H9 (cell line): ENCODE measurements at regions not wholly inside any gene's neighbourhood (a gene's known extent, or its start where the extent isn't known, plus 50 kb on each side); places are given as distances from the start of the nearest gene placed in this dataset.

Experiments used
- DNase-seq: peaks from one replicate; pipeline ENCODE4 v3.0.0-alpha.2; 2017
- H2AFZ ChIP-seq: one replicate; pipeline ENCODE4 v1.6.1; 2013; ENCODE audit warnings: mild to moderate bottlenecking, low read length, control low read depth, moderate library complexity
- H2AK5ac ChIP-seq: 2 replicates; pipeline ENCODE4 v1.6.1; 2013; ENCODE audit warnings: low read length, control low read depth, mixed read lengths; ENCODE audit not compliant: insufficient read length
- H2BK120ac ChIP-seq: one replicate; pipeline ENCODE4 v1.6.1; 2013; ENCODE audit warnings: low read depth, mild to moderate bottlenecking, low read length, control low read depth, inconsistent platforms; ENCODE audit not compliant: poor library complexity, severe bottlenecking
- H2BK12ac ChIP-seq: 2 replicates; pipeline ENCODE4 v1.6.1; 2013; ENCODE audit warnings: low read length, control low read depth, mixed read lengths, low read depth; ENCODE audit not compliant: insufficient read length
- H2BK15ac ChIP-seq: 2 replicates; pipeline ENCODE4 v1.6.1; 2013; ENCODE audit warnings: low read depth, low read length, control low read depth
- H2BK20ac ChIP-seq: one replicate; pipeline ENCODE4 v1.6.1; 2013; ENCODE audit warnings: low read depth, mild to moderate bottlenecking, low read length, control low read depth, inconsistent platforms; ENCODE audit not compliant: poor library complexity, severe bottlenecking
- H2BK5ac ChIP-seq: 2 replicates; pipeline ENCODE4 v1.6.1; 2013; ENCODE audit warnings: low read length, control low read depth, mixed read lengths; ENCODE audit not compliant: insufficient read length
- H3K14ac ChIP-seq: 2 replicates; pipeline ENCODE4 v1.6.1; 2013; ENCODE audit warnings: low read length, control low read depth; ENCODE audit not compliant: insufficient read depth
- H3K18ac ChIP-seq: 2 replicates; pipeline ENCODE4 v1.6.1; 2013; ENCODE audit warnings: low read depth, mild to moderate bottlenecking, mixed read lengths, low read length, control low read depth; ENCODE audit not compliant: insufficient read length
- H3K23ac ChIP-seq: 2 replicates; pipeline ENCODE4 v1.6.1; 2013; ENCODE audit warnings: low read length, control low read depth, mixed read lengths, low read depth; ENCODE audit not compliant: insufficient read length
- H3K23me2 ChIP-seq: 2 replicates; pipeline ENCODE4 v1.6.1; 2013; ENCODE audit warnings: low read depth, mild to moderate bottlenecking, mixed read lengths, low read length, control low read depth; ENCODE audit not compliant: insufficient read length, poor library complexity, severe bottlenecking
- H3K27ac ChIP-seq: 2 replicates; pipeline ENCODE4 v1.5.1; 2013; ENCODE audit warnings: low read length, control low read depth, mixed read lengths, low read depth; ENCODE audit not compliant: insufficient read length
- H3K27me3 ChIP-seq: 2 replicates; pipeline ENCODE4 v1.6.1; 2013; ENCODE audit warnings: low read length, control low read depth, inconsistent platforms; ENCODE audit not compliant: insufficient read depth
- H3K4ac ChIP-seq: 2 replicates; pipeline ENCODE4 v1.6.1; 2013; ENCODE audit warnings: low read depth, mild to moderate bottlenecking, control low read depth, inconsistent platforms, low read length, moderate library complexity
- H3K4me1 ChIP-seq: 2 replicates; pipeline ENCODE4 v1.6.1; 2013; ENCODE audit warnings: low read length, control low read depth, inconsistent platforms; ENCODE audit not compliant: insufficient read depth
- H3K4me2 ChIP-seq: 2 replicates; pipeline ENCODE4 v1.6.1; 2013; ENCODE audit warnings: low read length, control low read depth, mixed read lengths; ENCODE audit not compliant: insufficient read length, insufficient read depth
- H3K56ac ChIP-seq: 2 replicates; pipeline ENCODE4 v1.6.1; 2013; ENCODE audit warnings: low read depth, mild to moderate bottlenecking, mixed read lengths, low read length, control low read depth; ENCODE audit not compliant: insufficient read length
- H3K79me1 ChIP-seq: 2 replicates; pipeline ENCODE4 v1.6.1; 2013; ENCODE audit warnings: low read depth, mild to moderate bottlenecking, moderate library complexity, low read length, control low read depth, inconsistent platforms; ENCODE audit not compliant: insufficient read depth, poor library complexity, severe bottlenecking
- H3K79me2 ChIP-seq: 2 replicates; pipeline ENCODE4 v1.6.1; 2013; ENCODE audit warnings: low read length, control low read depth, inconsistent platforms; ENCODE audit not compliant: insufficient read depth
- H3K9ac ChIP-seq: 2 replicates; pipeline ENCODE4 v1.6.1; 2013; ENCODE audit warnings: low read length, control low read depth, mixed read lengths; ENCODE audit not compliant: insufficient read length; ENCODE audit errors: extremely low read depth
- H3K9me3 ChIP-seq: one replicate; pipeline ENCODE4 v1.6.1; 2013; ENCODE audit warnings: low read depth, low read length, inconsistent platforms; ENCODE audit not compliant: control insufficient read depth
- H3T11ph ChIP-seq: one replicate; pipeline ENCODE4 v1.6.1; 2013; ENCODE audit warnings: mild to moderate bottlenecking, low read length, control low read depth, inconsistent platforms
- H4K20me1 ChIP-seq: one replicate; pipeline ENCODE4 v1.6.1; 2013; ENCODE audit not compliant: control insufficient read depth, insufficient read length, insufficient read depth
- H4K5ac ChIP-seq: 2 replicates; pipeline ENCODE4 v1.6.1; 2013; ENCODE audit warnings: low read depth, mild to moderate bottlenecking, mixed read lengths, low read length, control low read depth; ENCODE audit not compliant: insufficient read length
- H4K8ac ChIP-seq: replicated peaks from 2 replicates; pipeline ENCODE4 v1.6.1; 2013; ENCODE audit warnings: low read length, control low read depth, mixed read lengths, low read depth; ENCODE audit not compliant: insufficient read length
- H4K91ac ChIP-seq: 2 replicates; pipeline ENCODE4 v1.6.1; 2013; ENCODE audit warnings: low read depth, mild to moderate bottlenecking, moderate library complexity, mixed read lengths, low read length, control low read depth; ENCODE audit not compliant: insufficient read length
- H3K27ac Mint-ChIP-seq, 3 experiments: 2 replicates in 2 of 3; 3 replicates in 1 of 3; pipeline ENCODE4 v1.8.0; 2020 to 2021; ENCODE audit warnings: mixed read lengths in 3 of 3, mild to moderate bottlenecking in 1 of 3, moderate library complexity in 1 of 3
- H3K27me3 Mint-ChIP-seq: 2 replicates; pipeline ENCODE4 v1.8.0; 2021; ENCODE audit warnings: low read depth, mild to moderate bottlenecking, moderate library complexity, mixed read lengths
- H3K36me3 Mint-ChIP-seq, 3 experiments: 2 replicates in 2 of 3; 3 replicates in 1 of 3; pipeline ENCODE4 v1.8.0; 2020 to 2021; ENCODE audit warnings: low read depth in 3 of 3, mixed read lengths in 3 of 3; ENCODE audit not compliant: insufficient read depth in 1 of 3
- H3K4me1 Mint-ChIP-seq, 2 experiments: 2 replicates each; pipeline ENCODE4 v1.8.0; 2020; ENCODE audit warnings: mixed read lengths in 2 of 2
- H3K4me3 Mint-ChIP-seq, 2 experiments: 2 replicates in 1 of 2; 3 replicates in 1 of 2; pipeline ENCODE4 v1.8.0; 2020 to 2021; ENCODE audit warnings: mild to moderate bottlenecking in 2 of 2, mixed read lengths in 2 of 2, moderate library complexity in 1 of 2
- H3K9me3 Mint-ChIP-seq, 2 experiments: 2 replicates in 1 of 2; 3 replicates in 1 of 2; pipeline ENCODE4 v1.8.0; 2020; ENCODE audit warnings: mild to moderate bottlenecking in 2 of 2, mixed read lengths in 2 of 2, moderate library complexity in 1 of 2
- CTCF ChIP-seq: fragments of 200-600 bp; sonication (generic); conservative IDR thresholded peaks from 3 replicates; pipeline ENCODE4 v1.8.0; 2021; ENCODE audit warnings: antibody characterized with exemption, mild to moderate bottlenecking

GRCh38 chr15:55017635-55018034, 179.1 kb downstream of the RSL24D1 start:
- Mint-ChIP-seq H3K27me3 (no peaks in the 10 kb centered on the region; the same call in 1 of the 2 replicates), H3K9me3 (no peaks in the 10 kb centered on the region; a peak in 1 of 5 replicates), H3K36me3 (no peaks in the 10 kb centered on the region), H3K4me1 (no peaks in the 10 kb centered on the region), H3K27ac (no peak overlapping the region), H3K4me3 (no peak overlapping the region)
- Histone ChIP-seq H4K91ac (no peak overlapping the region), H2AK5ac (no peak overlapping the region), H2BK15ac (no peak overlapping the region), H4K8ac (no peak overlapping the region), H3K23ac (no peak overlapping the region), H2BK5ac (no peak overlapping the region), H3K56ac (no peak overlapping the region), H2BK120ac (no peak overlapping the region), H2BK20ac (no peak overlapping the region), H3K9ac (no peak overlapping the region), H4K20me1 (no peaks in the 10 kb centered on the region), H3K79me2 (no peaks in the 10 kb centered on the region), H3K79me1 (no peaks in the 10 kb centered on the region), H2BK12ac (no peak overlapping the region), H3K18ac (no peak overlapping the region), H3T11ph (no peak overlapping the region), H3K27ac (no peak overlapping the region), H3K27me3 (no peaks in the 10 kb centered on the region), H3K4me2 (no peak overlapping the region), H3K23me2 (no peaks in the 10 kb centered on the region), H3K9me3 (no peaks in the 10 kb centered on the region), H3K14ac (no peak overlapping the region), H3K4ac (no peak overlapping the region), H3K4me1 (no peaks in the 10 kb centered on the region), H2AFZ (no peak overlapping the region), H4K5ac (no peak overlapping the region)
- no peak for TF ChIP-seq CTCF
- no peak for DNase-seq
